GM21360 (cell line): ENCODE measurements at regions not wholly inside any gene's neighbourhood (a gene's known extent, or its start where the extent isn't known, plus 50 kb on each side); places are given as distances from the start of the nearest gene placed in this dataset.

Experiments used
- ATAC-seq: cut with Tn5 transposase; IDR thresholded peaks from one replicate; pipeline ENCODE4 v1.9.1; 2021; ENCODE audit warnings: mild to moderate bottlenecking, moderate library complexity; ENCODE audit not compliant: unreplicated experiment

GRCh38 chr11:32039149-32039548 is 51.7 kb upstream of the RCN1 start:
- no peak for ATAC-seq

- no peak for ATAC-seq
Measured at GRCh38 chr11:32034680-32035079, 56.2 kb upstream of the RCN1 start.

GRCh38 chr11:32034149-32034548 is 56.7 kb upstream of the RCN1 start:
- ATAC-seq = no peak

GRCh38 chr11:32033491-32033890 is 57.4 kb upstream of the RCN1 start:
- no peak for ATAC-seq

- ATAC-seq = no peak
Measured at GRCh38 chr11:32033067-32033466, 57.8 kb upstream of the RCN1 start.

GRCh38 chr11:32032478-32032877 is 58.4 kb upstream of the RCN1 start:
- ATAC-seq = no peak

GRCh38 chr11:32032052-32032451 is 58.8 kb upstream of the RCN1 start:
- no peak for ATAC-seq

- ATAC-seq = no peak
Measured at GRCh38 chr11:32030875-32031503, 59.9 kb upstream of the RCN1 start.

GRCh38 chr11:32029721-32030120 is 61.2 kb upstream of the RCN1 start:
- no peak for ATAC-seq

GRCh38 chr11:32028201-32028600 is 62.7 kb upstream of the RCN1 start:
- no peak for ATAC-seq

GRCh38 chr11:32026766-32027165 is 64.1 kb upstream of the RCN1 start:
- no peak for ATAC-seq

- no peak for ATAC-seq
Measured at GRCh38 chr11:32024948-32025347, 65.9 kb upstream of the RCN1 start.

GRCh38 chr11:32023370-32024305 is 67.2 kb upstream of the RCN1 start:
- ATAC-seq = no peak

- no peak for ATAC-seq
Measured at GRCh38 chr11:32018672-32019071, 72.2 kb upstream of the RCN1 start.

- ATAC-seq = no peak
Measured at GRCh38 chr11:32016111-32016510, 74.8 kb upstream of the RCN1 start.

- no peak for ATAC-seq
Measured at GRCh38 chr11:32015427-32015826, 75.4 kb upstream of the RCN1 start.

- ATAC-seq = no peak
Measured at GRCh38 chr11:32013603-32014002, 77.3 kb upstream of the RCN1 start.

- ATAC-seq = no peak
Measured at GRCh38 chr11:32012049-32012448, 78.8 kb upstream of the RCN1 start.

GRCh38 chr11:32008880-32009551 is 81.9 kb upstream of the RCN1 start:
- ATAC-seq = no peak

- ATAC-seq = no peak
Measured at GRCh38 chr11:32006799-32007388, 84.0 kb upstream of the RCN1 start.

GRCh38 chr11:32005786-32006416 is 85.0 kb upstream of the RCN1 start:
- no peak for ATAC-seq
